NB4 (cell line): ENCODE measurements at regions not wholly inside any gene's neighbourhood (a gene's known extent, or its start where the extent isn't known, plus 50 kb on each side); places are given as distances from the start of the nearest gene placed in this dataset.

Experiments used
- CTCF ChIP-seq: IDR thresholded peaks from one replicate; pipeline ENCODE4 v1.5.1; 2012; ENCODE audit warnings: low read depth, low read length
- MAX ChIP-seq: IDR thresholded peaks from 2 replicates; pipeline ENCODE4 v1.6.1; 2011; ENCODE audit warnings: low read depth, low read length
- MYC ChIP-seq: IDR thresholded peaks from 2 replicates; pipeline ENCODE4 v1.6.1; 2011; ENCODE audit warnings: low read depth, low read length
- POLR2A ChIP-seq: IDR thresholded peaks from 2 replicates; pipeline ENCODE4 v1.6.1; 2011; ENCODE audit warnings: mild to moderate bottlenecking; ENCODE audit not compliant: insufficient read length; ENCODE audit errors: extremely low read depth

- TF ChIP-seq POLR2A = no peak
- TF ChIP-seq CTCF = no peak
- no peak for TF ChIP-seq MAX
- TF ChIP-seq MYC = no peak
Measured at GRCh38 chr5:124576848-124577409, 169.5 kb downstream of the ZNF608 start.
